Epithelial cell of esophagus (primary cell): ENCODE measurements at regions not wholly inside any gene's neighbourhood (a gene's known extent, or its start where the extent isn't known, plus 50 kb on each side); places are given as distances from the start of the nearest gene placed in this dataset.

Experiments
- DNase-seq: peaks from one replicate; pipeline ENCODE4 v3.0.0; 2010; ENCODE audit warnings: low read depth
- H3K4me3 ChIP-seq: 2 replicates; pipeline ENCODE4 v1.5.1; 2011; ENCODE audit warnings: mild to moderate bottlenecking, low read length, control low read depth
- CTCF ChIP-seq: IDR thresholded peaks from 2 replicates; pipeline ENCODE4 v1.5.1; 2011; ENCODE audit warnings: low read depth, mild to moderate bottlenecking, low read length, control low read depth, inconsistent platforms; ENCODE audit not compliant: insufficient read depth; ENCODE audit errors: missing control alignments

GRCh38 chr13:81487151-81487550 lies 1146.2 kb upstream of the SPRY2 start:
- DNase-seq: peak; percentile 68
- TF ChIP-seq CTCF: peak; percentile 63
- no peak overlapping the region for H3K4me3 ChIP-seq

GRCh38 chr13:81480634-81481033 lies 1139.7 kb upstream of the SPRY2 start:
- peak; percentile 48 for TF ChIP-seq CTCF
- no peak overlapping the region for H3K4me3 ChIP-seq
- peak; percentile 38 for DNase-seq

GRCh38 chr13:81473366-81473899 lies 1132.5 kb upstream of the SPRY2 start:
- TF ChIP-seq CTCF: no peak
- peak; percentile 61 for DNase-seq
- no peak overlapping the region for H3K4me3 ChIP-seq

- no peak for TF ChIP-seq CTCF
- no peak overlapping the region for H3K4me3 ChIP-seq
- DNase-seq: no peak
Observed at GRCh38 chr13:81458170-81458569, 1117.2 kb upstream of the SPRY2 start.

GRCh38 chr13:81446441-81446840 lies 1105.5 kb upstream of the SPRY2 start:
- no peak for TF ChIP-seq CTCF
- peak; percentile 65 for DNase-seq
- no peak overlapping the region for H3K4me3 ChIP-seq

GRCh38 chr13:81442904-81443303 lies 1102.0 kb upstream of the SPRY2 start:
- H3K4me3 ChIP-seq: no peak overlapping the region
- TF ChIP-seq CTCF: no peak
- DNase-seq: peak; percentile 87

GRCh38 chr13:81425286-81425685 lies 1084.4 kb upstream of the SPRY2 start:
- no peak for TF ChIP-seq CTCF

More at GRCh38 chr13:81425286-81425685, 1084.4 kb upstream of the SPRY2 start:
- no peak for DNase-seq
- no peak overlapping the region for H3K4me3 ChIP-seq
